GM19239 (cell line): ENCODE measurements at regions not wholly inside any gene's neighbourhood (a gene's known extent, or its start where the extent isn't known, plus 50 kb on each side); places are given as distances from the start of the nearest gene placed in this dataset.

Source experiments
- DNase-seq: peaks from one replicate; pipeline ENCODE4 v3.0.0; 2011; ENCODE audit warnings: low spot score; ENCODE audit not compliant: insufficient read length
- FAIRE-seq: peaks from 2 replicates; lab custom pipeline; 2011; peaks lifted over from hg19 to GRCh38; lab: Jason Lieb, UNC

GRCh38 chr14:61847861-61848260 lies 85.6 kb downstream of the SNAPC1 start:
- DNase-seq (no peak), FAIRE-seq (no peak)

GRCh38 chr14:61854898-61855297 lies 92.7 kb downstream of the SNAPC1 start:
- DNase-seq (no peak), FAIRE-seq (no peak)

GRCh38 chr14:61860294-61860918 lies 98.2 kb downstream of the SNAPC1 start:
- DNase-seq = peak; percentile 60
- peak; percentile 92 for FAIRE-seq

GRCh38 chr14:61861320-61861865 lies 99.2 kb downstream of the SNAPC1 start:
- DNase-seq (no peak), FAIRE-seq (no peak)

GRCh38 chr14:61864329-61864898 lies 102.2 kb downstream of the SNAPC1 start:
- FAIRE-seq (no peak), DNase-seq (no peak)

- FAIRE-seq (peak; percentile 58), DNase-seq (peak; percentile 22)
These were observed 105.0 kb downstream of the SNAPC1 start for GRCh38 chr14:61866932-61867920.

GRCh38 chr14:61868846-61869245 lies 106.6 kb downstream of the SNAPC1 start:
- no peak for FAIRE-seq
- no peak for DNase-seq

GRCh38 chr14:61870163-61870562 lies 107.9 kb downstream of the SNAPC1 start:
- DNase-seq (no peak), FAIRE-seq (peak; percentile 35)

- DNase-seq = peak; percentile 22
- FAIRE-seq = peak; percentile 86
These were observed 110.2 kb downstream of the SNAPC1 start for GRCh38 chr14:61872452-61872851.

GRCh38 chr14:61875483-61875882 lies 113.3 kb downstream of the SNAPC1 start:
- FAIRE-seq (no peak), DNase-seq (no peak)

GRCh38 chr14:61876362-61877034 lies 114.3 kb downstream of the SNAPC1 start:
- DNase-seq (no peak), FAIRE-seq (no peak)

- FAIRE-seq = no peak
- DNase-seq = no peak
These were observed 114.8 kb downstream of the SNAPC1 start for GRCh38 chr14:61877035-61877390.

GRCh38 chr14:61877768-61878167 lies 115.5 kb downstream of the SNAPC1 start:
- DNase-seq (no peak), FAIRE-seq (no peak)

- DNase-seq = no peak
- FAIRE-seq = no peak
These were observed 116.7 kb downstream of the SNAPC1 start for GRCh38 chr14:61878931-61879330.

- DNase-seq = no peak
- no peak for FAIRE-seq
These were observed 118.8 kb downstream of the SNAPC1 start for GRCh38 chr14:61881046-61881445.

- no peak for FAIRE-seq
- no peak for DNase-seq
These were observed 122.5 kb downstream of the SNAPC1 start for GRCh38 chr14:61884711-61885110.

GRCh38 chr14:61885203-61885961 lies 123.2 kb downstream of the SNAPC1 start:
- FAIRE-seq = no peak

GRCh38 chr14:61887628-61888027 lies 125.4 kb downstream of the SNAPC1 start:
- FAIRE-seq (no peak), DNase-seq (no peak)

More at GRCh38 chr14:61885203-61885961, 123.2 kb downstream of the SNAPC1 start:
- no peak for DNase-seq

GRCh38 chr14:61889914-61890351 lies 127.7 kb downstream of the SNAPC1 start:
- DNase-seq (peak; percentile 62), FAIRE-seq (peak; percentile 98)
